HFFc6 (cell line): ENCODE measurements at regions not wholly inside any gene's neighbourhood (a gene's known extent, or its start where the extent isn't known, plus 50 kb on each side); places are given as distances from the start of the nearest gene placed in this dataset.

Experiments
- DNase-seq: peaks from one replicate; pipeline ENCODE4 v3.0.0-alpha.2; 2018
- H3K27ac Mint-ChIP-seq: 2 replicates; pipeline ENCODE4 v1.8.0; 2020; ENCODE audit warnings: mild to moderate bottlenecking, mixed read lengths
- H3K27me3 Mint-ChIP-seq: 2 replicates; pipeline ENCODE4 v1.8.0; 2021; ENCODE audit warnings: mild to moderate bottlenecking, moderate library complexity, mixed read lengths; ENCODE audit not compliant: insufficient read depth
- H3K36me3 Mint-ChIP-seq: 2 replicates; pipeline ENCODE4 v1.8.0; 2021; ENCODE audit warnings: low read depth, mixed read lengths
- H3K4me1 Mint-ChIP-seq: 2 replicates; pipeline ENCODE4 v1.8.0; 2020; ENCODE audit warnings: low read depth, mixed read lengths
- H3K4me3 Mint-ChIP-seq: 2 replicates; pipeline ENCODE4 v1.8.0; 2020; ENCODE audit warnings: mild to moderate bottlenecking, moderate library complexity, mixed read lengths
- H3K9me3 Mint-ChIP-seq: 2 replicates; pipeline ENCODE4 v1.8.0; 2020; ENCODE audit warnings: mild to moderate bottlenecking, mixed read lengths
- CTCF ChIP-seq: fragments of 200-600 bp; sonication (generic); IDR thresholded peaks from 2 replicates; pipeline ENCODE4 v1.5.0; 2021; ENCODE audit warnings: antibody characterized with exemption, mild to moderate bottlenecking

- peaks cover 4% of the 10 kb centered on the region; the same call in 1 of the 2 replicates for H3K27me3 Mint-ChIP-seq
- H3K9me3 Mint-ChIP-seq = peaks cover 10% of the 10 kb centered on the region
- TF ChIP-seq CTCF = no peak
- peak overlapping the region; percentile 95 for H3K27ac Mint-ChIP-seq
- peak; percentile 73 for DNase-seq
- peaks cover 24% of the 10 kb centered on the region for H3K36me3 Mint-ChIP-seq
- H3K4me1 Mint-ChIP-seq = peaks cover 71% of the 10 kb centered on the region
- H3K4me3 Mint-ChIP-seq = peak overlapping the region; percentile 63
These were observed 114.6 kb upstream of the TSC22D2 start for GRCh38 chr3:150293401-150294001.

GRCh38 chr3:150292891-150293290, 115.2 kb upstream of the TSC22D2 start:
- Mint-ChIP-seq H3K36me3 (peaks cover 24% of the 10 kb centered on the region), H3K9me3 (peaks cover 10% of the 10 kb centered on the region), H3K27ac (peak overlapping the region; percentile 95), H3K4me3 (peak overlapping the region; percentile 63), H3K27me3 (peaks cover 4% of the 10 kb centered on the region; the same call in 1 of the 2 replicates), H3K4me1 (peaks cover 67% of the 10 kb centered on the region)
- DNase-seq = peak; percentile 90
- no peak for TF ChIP-seq CTCF

- no peak for TF ChIP-seq CTCF
- peaks cover 10% of the 10 kb centered on the region for H3K9me3 Mint-ChIP-seq
- H3K36me3 Mint-ChIP-seq = peaks cover 24% of the 10 kb centered on the region
- DNase-seq = no peak
- H3K4me3 Mint-ChIP-seq = no peak overlapping the region
- peak overlapping the region; percentile 70 for H3K27ac Mint-ChIP-seq
- H3K4me1 Mint-ChIP-seq = peaks cover 58% of the 10 kb centered on the region
- peaks cover 4% of the 10 kb centered on the region; the same call in 1 of the 2 replicates for H3K27me3 Mint-ChIP-seq
These were observed 116.6 kb upstream of the TSC22D2 start for GRCh38 chr3:150291515-150291914.

- H3K27me3 Mint-ChIP-seq = no peaks in the 10 kb centered on the region
- H3K27ac Mint-ChIP-seq = no peak overlapping the region; the same call in 1 of the 2 replicates
- peaks cover 36% of the 10 kb centered on the region for H3K36me3 Mint-ChIP-seq
- H3K4me3 Mint-ChIP-seq = no peak overlapping the region
- peaks cover 15% of the 10 kb centered on the region for H3K9me3 Mint-ChIP-seq
- peaks cover 30% of the 10 kb centered on the region for H3K4me1 Mint-ChIP-seq
- TF ChIP-seq CTCF = peak; percentile 83
- DNase-seq = peak; percentile 32
These were observed 121.5 kb upstream of the TSC22D2 start for GRCh38 chr3:150286390-150287147.

- H3K4me3 Mint-ChIP-seq = no peak overlapping the region
- H3K27ac Mint-ChIP-seq = no peak overlapping the region
- peaks cover 39% of the 10 kb centered on the region for H3K36me3 Mint-ChIP-seq
- peaks cover 18% of the 10 kb centered on the region for H3K9me3 Mint-ChIP-seq
- H3K4me1 Mint-ChIP-seq = peaks cover 24% of the 10 kb centered on the region
- TF ChIP-seq CTCF = no peak
- DNase-seq = no peak
- H3K27me3 Mint-ChIP-seq = no peaks in the 10 kb centered on the region
These were observed 122.5 kb upstream of the TSC22D2 start for GRCh38 chr3:150285601-150286000.
